PC-9 (cell line): ENCODE measurements at regions not wholly inside any gene's neighbourhood (a gene's known extent, or its start where the extent isn't known, plus 50 kb on each side); places are given as distances from the start of the nearest gene placed in this dataset.

ENCODE experiments used
- BruUV-seq: library from RNA; stranded (reverse); fragments of 400-500 nt; replicated peaks from 2 replicates; lab custom pipeline; 2021; lab: Mats Ljungman, UMichigan
- CTCF ChIA-PET: fragments of 300-600 bp; sonication (Branson Sonifier 250); formaldehyde crosslinking; loops from one replicate; lab custom pipeline; 2022; ENCODE audit warnings: antibody characterized with exemption; lab: Charles Lee
- POLR2A ChIA-PET: fragments of 300-600 bp; sonication (Branson Sonifier 250); formaldehyde crosslinking; loops from one replicate; lab custom pipeline; 2022; ENCODE audit warnings: antibody characterized with exemption; ENCODE audit not compliant: unreplicated experiment; lab: Charles Lee
- DNase-seq, 2 experiments: peaks; one replicate each; pipeline versions ENCODE4 v3.0.0 to v3.0.0-alpha.2; 2015 to 2022; ENCODE audit warnings: mixed read lengths in 1 of 2
- H2AFZ ChIP-seq: fragments of 200-600 bp; sonication (generic); 2 replicates; pipeline ENCODE4 v1.8.1; 2017; ENCODE audit warnings: antibody characterized with exemption
- H3F3A ChIP-seq: fragments of 200-600 bp; sonication (generic); 2 replicates; pipeline ENCODE4 v1.8.1; 2017; ENCODE audit warnings: antibody characterized with exemption, mild to moderate bottlenecking, low read depth; ENCODE audit not compliant: insufficient read depth
- H3K27ac ChIP-seq: fragments of 200-600 bp; sonication (generic); 2 replicates; pipeline ENCODE4 v1.6.1; 2016; ENCODE audit warnings: mixed run types
- H3K27me3 ChIP-seq: fragments of 200-600 bp; sonication (generic); 2 replicates; pipeline ENCODE4 v1.6.1; 2016; ENCODE audit warnings: low read depth, mixed run types; ENCODE audit not compliant: insufficient read depth
- H3K36me3 ChIP-seq: fragments of 200-600 bp; sonication (generic); 2 replicates; pipeline ENCODE4 v1.6.1; 2016; ENCODE audit warnings: low read depth, mixed run types
- H3K4me1 ChIP-seq: fragments of 200-600 bp; sonication (generic); replicated peaks from 2 replicates; pipeline ENCODE4 v1.6.1; 2016; ENCODE audit warnings: mixed run types; ENCODE audit not compliant: insufficient read depth
- H3K4me2 ChIP-seq: fragments of 200-600 bp; sonication (generic); 2 replicates; pipeline ENCODE4 v1.6.1; 2017; ENCODE audit warnings: mixed run types
- H3K4me3 ChIP-seq: fragments of 200-600 bp; sonication (generic); 2 replicates; pipeline ENCODE4 v1.6.1; 2016; ENCODE audit warnings: mixed run types
- H3K79me2 ChIP-seq: fragments of 200-600 bp; sonication (generic); 2 replicates; pipeline ENCODE4 v1.6.1; 2017; ENCODE audit warnings: low read depth, mixed run types
- H3K9me2 ChIP-seq: fragments of 200-600 bp; sonication (generic); 2 replicates; pipeline ENCODE4 v1.8.1; 2017; ENCODE audit warnings: mild to moderate bottlenecking; ENCODE audit not compliant: insufficient read depth
- H3K9me3 ChIP-seq: fragments of 200-600 bp; sonication (generic); 2 replicates; pipeline ENCODE4 v1.8.1; 2016; ENCODE audit warnings: low read depth; ENCODE audit not compliant: insufficient read depth
- H4K20me1 ChIP-seq: fragments of 200-600 bp; sonication (generic); 2 replicates; pipeline ENCODE4 v1.8.1; 2017; ENCODE audit not compliant: insufficient read depth
- EZH2 ChIP-seq: fragments of 200-600 bp; sonication (generic); IDR thresholded peaks from 2 replicates; pipeline ENCODE4 v1.8.0; 2017; ENCODE audit warnings: antibody characterized with exemption, low read depth
- intact Hi-C: fragments of 100-400 bp; cut with micrococcal nuclease; formaldehyde crosslinking; loops from one replicate; pipeline ENCODE4 v1.10.0; 2022; ENCODE audit not compliant: unreplicated experiment
- TF ChIP-seq, protein P1 (sequence below): fragments of 200-600 bp; sonication (generic); conservative IDR thresholded peaks from 2 replicates; pipeline ENCODE4 v1.6.1; 2017; ENCODE audit warnings: mixed run types, antibody characterized with exemption, mild to moderate bottlenecking, moderate library complexity

- Histone ChIP-seq H3K27me3 (no peaks in the 10 kb centered on the region), H3K79me2 (no peaks in the 10 kb centered on the region), H4K20me1 (no peaks in the 10 kb centered on the region), H3K36me3 (no peaks in the 10 kb centered on the region), H2AFZ (no peak overlapping the region), H3K9me3 (no peaks in the 10 kb centered on the region), H3K4me1 (no peaks in the 10 kb centered on the region), H3K27ac (no peak overlapping the region), H3K4me2 (no peak overlapping the region), H3K9me2 (no peaks in the 10 kb centered on the region), H3F3A (no peaks in the 10 kb centered on the region), H3K4me3 (no peak overlapping the region)
- intact Hi-C loops: no loop called here
- TF ChIP-seq, protein P1, sequence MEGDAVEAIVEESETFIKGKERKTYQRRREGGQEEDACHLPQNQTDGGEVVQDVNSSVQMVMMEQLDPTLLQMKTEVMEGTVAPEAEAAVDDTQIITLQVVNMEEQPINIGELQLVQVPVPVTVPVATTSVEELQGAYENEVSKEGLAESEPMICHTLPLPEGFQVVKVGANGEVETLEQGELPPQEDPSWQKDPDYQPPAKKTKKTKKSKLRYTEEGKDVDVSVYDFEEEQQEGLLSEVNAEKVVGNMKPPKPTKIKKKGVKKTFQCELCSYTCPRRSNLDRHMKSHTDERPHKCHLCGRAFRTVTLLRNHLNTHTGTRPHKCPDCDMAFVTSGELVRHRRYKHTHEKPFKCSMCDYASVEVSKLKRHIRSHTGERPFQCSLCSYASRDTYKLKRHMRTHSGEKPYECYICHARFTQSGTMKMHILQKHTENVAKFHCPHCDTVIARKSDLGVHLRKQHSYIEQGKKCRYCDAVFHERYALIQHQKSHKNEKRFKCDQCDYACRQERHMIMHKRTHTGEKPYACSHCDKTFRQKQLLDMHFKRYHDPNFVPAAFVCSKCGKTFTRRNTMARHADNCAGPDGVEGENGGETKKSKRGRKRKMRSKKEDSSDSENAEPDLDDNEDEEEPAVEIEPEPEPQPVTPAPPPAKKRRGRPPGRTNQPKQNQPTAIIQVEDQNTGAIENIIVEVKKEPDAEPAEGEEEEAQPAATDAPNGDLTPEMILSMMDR: no peak
- no peak for TF ChIP-seq EZH2
- no peak for DNase-seq
- CTCF ChIA-PET: no interaction called here
- POLR2A ChIA-PET: no interaction called here
- no TSS peak for BruUV-seq
Observed at GRCh38 chr3:43978708-43979107, 263.0 kb upstream of the TOPAZ1 start.

GRCh38 chr3:43979645-43980044 lies 262.0 kb upstream of the TOPAZ1 start:
- no peak for DNase-seq
- Histone ChIP-seq H3K4me3 (no peak overlapping the region), H3K36me3 (no peaks in the 10 kb centered on the region), H3K9me3 (no peaks in the 10 kb centered on the region), H3K4me1 (no peaks in the 10 kb centered on the region), H3K4me2 (no peak overlapping the region), H3K9me2 (no peaks in the 10 kb centered on the region), H3F3A (no peaks in the 10 kb centered on the region), H3K27ac (no peak overlapping the region), H3K79me2 (no peaks in the 10 kb centered on the region), H2AFZ (no peak overlapping the region), H3K27me3 (no peaks in the 10 kb centered on the region), H4K20me1 (no peaks in the 10 kb centered on the region)
- ChIA-PET POLR2A (no interaction called here), CTCF (no interaction called here)
- no TSS peak for BruUV-seq
- intact Hi-C loops: no loop called here
- TF ChIP-seq EZH2: no peak
- TF ChIP-seq, protein P1: no peak

DNA sequence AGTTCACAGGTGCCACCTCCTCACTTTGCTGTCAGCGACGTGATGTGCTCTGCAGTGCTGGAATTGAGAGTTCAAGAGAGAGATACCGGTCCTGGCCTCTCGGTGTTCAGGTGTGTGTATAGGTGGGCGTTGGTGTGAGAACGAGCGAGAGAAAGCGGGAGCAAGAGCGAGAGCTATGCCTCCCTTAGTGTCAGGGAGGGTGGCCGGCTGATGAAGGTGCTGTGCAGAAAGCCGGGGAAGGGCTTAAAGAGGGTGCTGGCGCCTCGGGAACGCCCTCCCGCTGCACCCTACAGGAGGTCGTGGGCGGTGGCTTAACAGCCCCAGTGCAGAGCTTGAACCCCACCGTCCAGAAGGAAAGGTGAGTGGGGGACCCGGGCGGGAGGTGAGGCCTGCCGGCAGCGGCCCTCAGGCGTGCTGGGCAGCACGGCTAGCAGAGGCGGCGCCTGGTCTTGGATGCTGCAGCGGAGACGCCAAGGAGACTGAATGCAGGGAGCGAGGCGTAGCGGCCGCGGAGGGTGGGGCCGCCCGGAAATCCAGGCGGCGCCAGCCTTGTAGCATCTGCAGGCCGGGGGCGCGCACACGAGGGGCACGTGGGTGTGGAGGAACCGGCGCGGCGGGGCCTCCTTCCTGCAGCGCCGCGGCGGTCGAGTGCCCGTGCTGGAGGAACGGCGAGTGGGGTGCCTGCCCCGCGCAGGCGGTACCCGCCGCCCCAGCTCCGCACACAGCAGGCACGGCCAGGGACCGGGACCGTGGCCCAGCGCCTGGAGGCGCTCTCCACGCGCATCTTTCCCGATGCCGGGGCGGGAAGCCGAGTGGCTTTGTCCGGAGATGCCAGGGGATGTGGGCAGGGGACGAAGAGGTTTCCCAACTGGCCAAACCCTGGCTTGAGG lies 246.8 kb upstream of the TOPAZ1 start:
- Histone ChIP-seq H3K79me2 (peaks cover 30% of the 10 kb centered on the region), H3K4me3 (peak overlapping the region; percentile 70), H4K20me1 (no peaks in the 10 kb centered on the region; the same call in 1 of the 2 replicates), H3K36me3 (no peaks in the 10 kb centered on the region), H3K4me1 (peaks cover 9% of the 10 kb centered on the region), H3K4me2 (peak overlapping the region; percentile 99), H2AFZ (peak overlapping the region; percentile 87), H3K9me3 (no peaks in the 10 kb centered on the region), H3K27me3 (no peaks in the 10 kb centered on the region), H3K9me2 (no peaks in the 10 kb centered on the region), H3F3A (peaks cover 19% of the 10 kb centered on the region; the same call in 1 of the 2 replicates), H3K27ac (peak overlapping the region; percentile 88)
- intact Hi-C loops: loop anchor here (2.0 to 10.0 kb wide), 3 partner anchors 116 to 453 kb away; no protein-coding TSS in a partner anchor
- BruUV-seq: no TSS peak
- TF ChIP-seq, protein P1: no peak
- TF ChIP-seq EZH2: no peak
- ChIA-PET CTCF (no interaction called here), POLR2A (no interaction called here)
- DNase-seq: peak; percentile 51 to 66
